ENCODE measurements at regions not wholly inside any gene's neighbourhood (a gene's known extent, or its start where the extent isn't known, plus 50 kb on each side); places are given as distances from the start of the nearest gene placed in this dataset.

GRCh38 chr15:93389211-93389610 is 300.2 kb upstream of the RGMA start:
- TF ChIP-seq OSR1 (CRISPR knock-in tag; IDR thresholded peaks at IDR 0.05) (no peak), RARB (CRISPR knock-in tag; IDR thresholded peaks at IDR 0.05) (no peak), POU6F1 (CRISPR knock-in tag; IDR thresholded peaks at IDR 0.05; ENCODE audit: borderline replicate concordance, low read depth) (no peak)
